ENCODE measurements at regions not wholly inside any gene's neighbourhood (a gene's known extent, or its start where the extent isn't known, plus 50 kb on each side); places are given as distances from the start of the nearest gene placed in this dataset.

DNA sequence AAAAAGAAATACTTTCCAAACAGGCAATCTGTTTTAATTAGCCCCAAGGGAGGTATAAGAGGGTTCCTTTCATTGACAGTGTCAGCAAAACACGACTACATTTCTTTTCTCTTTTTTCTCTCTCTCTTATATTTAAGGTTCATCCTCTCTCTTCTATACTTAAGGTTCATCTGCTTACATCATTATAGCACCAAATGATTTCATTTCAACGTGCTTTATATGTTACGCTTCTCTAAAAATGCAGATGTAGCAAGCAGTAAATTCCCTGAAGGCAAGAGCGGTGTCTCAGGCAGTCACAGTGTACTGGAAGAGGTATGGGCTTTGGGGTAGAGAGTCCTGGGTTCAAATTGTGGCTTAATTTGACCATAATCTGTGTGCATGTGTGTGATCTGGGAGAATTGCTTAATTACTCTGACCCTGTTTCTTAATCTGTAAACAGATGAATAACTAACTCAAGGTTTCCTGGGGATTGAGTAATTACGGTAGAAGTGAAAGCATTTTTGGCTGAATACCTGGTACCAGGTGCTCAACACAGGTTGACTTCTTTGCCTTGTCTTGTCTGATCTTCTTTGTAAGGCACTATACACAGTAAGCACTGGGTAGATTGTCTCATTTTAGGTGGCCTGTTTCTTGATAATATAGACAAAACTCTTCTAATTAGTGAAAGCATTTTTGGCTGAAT, 180.8 kb downstream of the SPRY1 start:
- H2AFZ ChIP-seq (ENCODE audit: low read depth, low read length) = no peak overlapping the region
- TF ChIP-seq POLR2AphosphoS5 (IDR thresholded peaks at IDR 0.05) = no peak
- TF ChIP-seq EP300 (conservative IDR thresholded peaks at IDR 0.05; ENCODE audit: poor library complexity, severe bottlenecking) = no peak
- TF ChIP-seq TAF1 (IDR thresholded peaks at IDR 0.05; ENCODE audit: low read depth) = no peak
- no peak for TF ChIP-seq SMC3 (conservative IDR thresholded peaks at IDR 0.05; ENCODE audit: poor library complexity)
- no peak for TF ChIP-seq RAD21 (conservative IDR thresholded peaks at IDR 0.05)
- TF ChIP-seq, protein P1, sequence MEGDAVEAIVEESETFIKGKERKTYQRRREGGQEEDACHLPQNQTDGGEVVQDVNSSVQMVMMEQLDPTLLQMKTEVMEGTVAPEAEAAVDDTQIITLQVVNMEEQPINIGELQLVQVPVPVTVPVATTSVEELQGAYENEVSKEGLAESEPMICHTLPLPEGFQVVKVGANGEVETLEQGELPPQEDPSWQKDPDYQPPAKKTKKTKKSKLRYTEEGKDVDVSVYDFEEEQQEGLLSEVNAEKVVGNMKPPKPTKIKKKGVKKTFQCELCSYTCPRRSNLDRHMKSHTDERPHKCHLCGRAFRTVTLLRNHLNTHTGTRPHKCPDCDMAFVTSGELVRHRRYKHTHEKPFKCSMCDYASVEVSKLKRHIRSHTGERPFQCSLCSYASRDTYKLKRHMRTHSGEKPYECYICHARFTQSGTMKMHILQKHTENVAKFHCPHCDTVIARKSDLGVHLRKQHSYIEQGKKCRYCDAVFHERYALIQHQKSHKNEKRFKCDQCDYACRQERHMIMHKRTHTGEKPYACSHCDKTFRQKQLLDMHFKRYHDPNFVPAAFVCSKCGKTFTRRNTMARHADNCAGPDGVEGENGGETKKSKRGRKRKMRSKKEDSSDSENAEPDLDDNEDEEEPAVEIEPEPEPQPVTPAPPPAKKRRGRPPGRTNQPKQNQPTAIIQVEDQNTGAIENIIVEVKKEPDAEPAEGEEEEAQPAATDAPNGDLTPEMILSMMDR (IDR thresholded peaks at IDR 0.05; ENCODE audit: poor library complexity, severe bottlenecking) = no peak
- no peak for TF ChIP-seq MXI1 (conservative IDR thresholded peaks at IDR 0.05; ENCODE audit: poor library complexity, severe bottlenecking)
- TF ChIP-seq, protein P2, sequence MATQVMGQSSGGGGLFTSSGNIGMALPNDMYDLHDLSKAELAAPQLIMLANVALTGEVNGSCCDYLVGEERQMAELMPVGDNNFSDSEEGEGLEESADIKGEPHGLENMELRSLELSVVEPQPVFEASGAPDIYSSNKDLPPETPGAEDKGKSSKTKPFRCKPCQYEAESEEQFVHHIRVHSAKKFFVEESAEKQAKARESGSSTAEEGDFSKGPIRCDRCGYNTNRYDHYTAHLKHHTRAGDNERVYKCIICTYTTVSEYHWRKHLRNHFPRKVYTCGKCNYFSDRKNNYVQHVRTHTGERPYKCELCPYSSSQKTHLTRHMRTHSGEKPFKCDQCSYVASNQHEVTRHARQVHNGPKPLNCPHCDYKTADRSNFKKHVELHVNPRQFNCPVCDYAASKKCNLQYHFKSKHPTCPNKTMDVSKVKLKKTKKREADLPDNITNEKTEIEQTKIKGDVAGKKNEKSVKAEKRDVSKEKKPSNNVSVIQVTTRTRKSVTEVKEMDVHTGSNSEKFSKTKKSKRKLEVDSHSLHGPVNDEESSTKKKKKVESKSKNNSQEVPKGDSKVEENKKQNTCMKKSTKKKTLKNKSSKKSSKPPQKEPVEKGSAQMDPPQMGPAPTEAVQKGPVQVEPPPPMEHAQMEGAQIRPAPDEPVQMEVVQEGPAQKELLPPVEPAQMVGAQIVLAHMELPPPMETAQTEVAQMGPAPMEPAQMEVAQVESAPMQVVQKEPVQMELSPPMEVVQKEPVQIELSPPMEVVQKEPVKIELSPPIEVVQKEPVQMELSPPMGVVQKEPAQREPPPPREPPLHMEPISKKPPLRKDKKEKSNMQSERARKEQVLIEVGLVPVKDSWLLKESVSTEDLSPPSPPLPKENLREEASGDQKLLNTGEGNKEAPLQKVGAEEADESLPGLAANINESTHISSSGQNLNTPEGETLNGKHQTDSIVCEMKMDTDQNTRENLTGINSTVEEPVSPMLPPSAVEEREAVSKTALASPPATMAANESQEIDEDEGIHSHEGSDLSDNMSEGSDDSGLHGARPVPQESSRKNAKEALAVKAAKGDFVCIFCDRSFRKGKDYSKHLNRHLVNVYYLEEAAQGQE (IDR thresholded peaks at IDR 0.05; ENCODE audit: borderline replicate concordance) = no peak
- H3K4me3 ChIP-seq (ENCODE audit: low read length) = no peak overlapping the region
- no peak overlapping the region for H3K27ac ChIP-seq (ENCODE audit: low read length)
- H3K4me2 ChIP-seq (ENCODE audit: low read length) = no peak overlapping the region
- no peaks in the 10 kb centered on the region for H3K9me2 ChIP-seq (ENCODE audit: insufficient read depth, low read length)
- no peaks in the 10 kb centered on the region for H3K79me2 ChIP-seq (replicated peaks; ENCODE audit: insufficient read depth, low read length)
- peaks cover 12% of the 10 kb centered on the region for H3K9me3 ChIP-seq (ENCODE audit: low read length)
- H4K20me1 ChIP-seq (ENCODE audit: insufficient read depth) = no peaks in the 10 kb centered on the region
- H3F3A ChIP-seq (ENCODE audit: insufficient read depth, low read length, poor library complexity, severe bottlenecking) = no peaks in the 10 kb centered on the region
- H3K27me3 ChIP-seq (ENCODE audit: insufficient read depth, low read depth, low read length) = no peaks in the 10 kb centered on the region
- no peak overlapping the region for H3K9ac ChIP-seq (ENCODE audit: low read length)
- no peaks in the 10 kb centered on the region for H3K36me3 ChIP-seq (ENCODE audit: insufficient read depth, low read length)

DNA sequence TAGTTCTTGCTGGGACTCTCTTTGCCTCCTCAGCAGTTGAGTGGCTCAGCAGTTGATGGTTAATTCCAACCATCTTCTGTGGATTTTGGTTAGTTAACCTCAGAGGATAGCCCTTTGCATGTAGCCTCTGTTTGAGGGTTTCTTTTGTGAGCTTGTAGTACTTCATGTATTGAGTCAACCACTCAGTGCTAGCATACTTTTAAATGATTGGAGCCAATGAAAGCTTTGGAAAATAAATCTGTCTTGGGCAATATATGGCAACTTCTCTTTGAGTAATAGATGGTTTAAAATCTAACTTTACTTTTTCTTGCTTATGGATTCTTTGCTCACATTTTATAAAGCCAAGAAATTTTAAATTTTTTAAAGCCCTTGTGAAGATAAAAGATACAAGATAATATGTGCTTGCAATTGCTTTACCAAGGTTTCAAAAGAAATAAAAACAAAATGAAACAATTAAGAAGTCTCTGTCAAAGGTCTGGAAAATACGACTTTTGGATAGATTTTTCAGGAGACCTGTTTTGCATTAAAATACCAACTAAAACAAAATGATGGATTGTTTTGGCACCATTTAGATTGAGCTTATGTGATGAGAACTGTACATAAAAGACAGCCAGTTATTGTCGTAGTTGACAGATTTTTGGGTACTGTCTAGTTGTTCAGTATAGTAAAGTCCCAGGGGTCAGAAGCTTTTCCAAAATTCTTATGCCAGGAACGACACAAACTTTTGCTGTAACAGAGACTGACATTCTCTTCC, 181.9 kb downstream of the SPRY1 start:
- no peak overlapping the region for H3K9ac ChIP-seq (ENCODE audit: low read length)
- no peaks in the 10 kb centered on the region for H3K9me2 ChIP-seq (ENCODE audit: insufficient read depth, low read length)
- no peak overlapping the region for H3K4me3 ChIP-seq (ENCODE audit: low read length)
- H4K20me1 ChIP-seq (ENCODE audit: insufficient read depth) = no peaks in the 10 kb centered on the region
- TF ChIP-seq, protein P1 (IDR thresholded peaks at IDR 0.05; ENCODE audit: poor library complexity, severe bottlenecking) = no peak
- no peak for TF ChIP-seq SMC3 (conservative IDR thresholded peaks at IDR 0.05; ENCODE audit: poor library complexity)
- no peak for TF ChIP-seq TAF1 (IDR thresholded peaks at IDR 0.05; ENCODE audit: low read depth)
- TF ChIP-seq RAD21 (conservative IDR thresholded peaks at IDR 0.05) = no peak
- no peak for TF ChIP-seq MXI1 (conservative IDR thresholded peaks at IDR 0.05; ENCODE audit: poor library complexity, severe bottlenecking)
- TF ChIP-seq EP300 (conservative IDR thresholded peaks at IDR 0.05; ENCODE audit: poor library complexity, severe bottlenecking) = no peak
- TF ChIP-seq EZH2 (IDR thresholded peaks at IDR 0.05; ENCODE audit: borderline replicate concordance, insufficient read depth, low read length, poor library complexity, severe bottlenecking) = no peak
- no peak for TF ChIP-seq POLR2AphosphoS5 (IDR thresholded peaks at IDR 0.05)
- TF ChIP-seq, protein P2 (IDR thresholded peaks at IDR 0.05; ENCODE audit: borderline replicate concordance) = no peak
- H3K79me2 ChIP-seq (replicated peaks; ENCODE audit: insufficient read depth, low read length) = no peaks in the 10 kb centered on the region
- no peak overlapping the region for H3K27ac ChIP-seq (ENCODE audit: low read length)
- H3K27me3 ChIP-seq (ENCODE audit: insufficient read depth, low read depth, low read length) = no peaks in the 10 kb centered on the region
- H3K36me3 ChIP-seq (ENCODE audit: insufficient read depth, low read length) = no peaks in the 10 kb centered on the region
- H3K4me2 ChIP-seq (ENCODE audit: low read length) = no peak overlapping the region
- H2AFZ ChIP-seq (ENCODE audit: low read depth, low read length) = no peak overlapping the region
- H3K9me3 ChIP-seq (ENCODE audit: low read length) = peaks cover 12% of the 10 kb centered on the region
- no peaks in the 10 kb centered on the region for H3F3A ChIP-seq (ENCODE audit: insufficient read depth, low read length, poor library complexity, severe bottlenecking)

Measured in neural cell (in vitro differentiated cells).